Activated CD4-positive, alpha-beta T cell treated with anti-CD3 and anti-CD28 coated beads, Interleukin-2, amount 10 ng/mL, durations not matched to agents 24 days and 14 days (primary cell): ENCODE measurements at regions not wholly inside any gene's neighbourhood (a gene's known extent, or its start where the extent isn't known, plus 50 kb on each side); places are given as distances from the start of the nearest gene placed in this dataset.
"Not testable (repeated sequence)": the region's sequence is repeated elsewhere in the genome, so short reads cannot be mapped to it uniquely, and the experiment has no call there.

Experiments used
- DNase-seq: peaks from one replicate; pipeline ENCODE4 v3.0.0; 2022
- H3K27ac Mint-ChIP-seq: one replicate; pipeline ENCODE4 v1.8.0; 2022; ENCODE audit warnings: mild to moderate bottlenecking, mixed read lengths
- H3K27me3 Mint-ChIP-seq: one replicate; pipeline ENCODE4 v1.8.0; 2022; ENCODE audit warnings: mixed read lengths
- H3K36me3 Mint-ChIP-seq: one replicate; pipeline ENCODE4 v1.8.0; 2022; ENCODE audit warnings: low read depth, mild to moderate bottlenecking, mixed read lengths
- H3K4me1 Mint-ChIP-seq: one replicate; pipeline ENCODE4 v1.8.0; 2021; ENCODE audit warnings: mixed read lengths
- H3K4me3 Mint-ChIP-seq: one replicate; pipeline ENCODE4 v1.8.0; 2022; ENCODE audit warnings: mild to moderate bottlenecking, moderate library complexity, mixed read lengths
- H3K9me3 Mint-ChIP-seq: one replicate; pipeline ENCODE4 v1.8.0; 2021; ENCODE audit warnings: mixed read lengths
- intact Hi-C: fragments of 100-400 bp; cut with micrococcal nuclease; formaldehyde crosslinking; loops from one replicate; pipeline ENCODE4 v1.15.1; 2023

GRCh38 chr2:185578322-185578721 is 160.3 kb upstream of the FSIP2 start:
- Mint-ChIP-seq H3K27ac (no peak overlapping the region), H3K27me3 (no peaks in the 10 kb centered on the region), H3K4me3 (no peak overlapping the region), H3K4me1 (no peaks in the 10 kb centered on the region), H3K36me3 (no peaks in the 10 kb centered on the region), H3K9me3 (no peaks in the 10 kb centered on the region)
- intact Hi-C loops, result no loop called here
- no peak for DNase-seq

GRCh38 chr2:185583058-185583816 is 155.4 kb upstream of the FSIP2 start:
- Mint-ChIP-seq H3K4me1 (no peaks in the 10 kb centered on the region), H3K27ac (no peak overlapping the region), H3K36me3 (no peaks in the 10 kb centered on the region), H3K27me3 (no peaks in the 10 kb centered on the region), H3K9me3 (peaks cover 3% of the 10 kb centered on the region), H3K4me3 (no peak overlapping the region)
- intact Hi-C loops, result no loop called here
- no peak for DNase-seq

GRCh38 chr2:185585165-185585564 is 153.4 kb upstream of the FSIP2 start:
- H3K36me3 Mint-ChIP-seq, H3K4me3 Mint-ChIP-seq, H3K27ac Mint-ChIP-seq, intact Hi-C loops, H3K9me3 Mint-ChIP-seq, H3K27me3 Mint-ChIP-seq, DNase-seq, H3K4me1 Mint-ChIP-seq: not testable (repeated sequence)

- H3K27me3 Mint-ChIP-seq, intact Hi-C loops, DNase-seq, H3K4me1 Mint-ChIP-seq, H3K36me3 Mint-ChIP-seq, H3K27ac Mint-ChIP-seq, H3K4me3 Mint-ChIP-seq: not testable (repeated sequence)
- peaks cover 11% of the 10 kb centered on the region for H3K9me3 Mint-ChIP-seq
Observed at GRCh38 chr2:185591276-185591675, 147.3 kb upstream of the FSIP2 start.

- H3K27ac Mint-ChIP-seq, result no peak overlapping the region
- H3K27me3 Mint-ChIP-seq, result no peaks in the 10 kb centered on the region
Observed at GRCh38 chr2:185607945-185608344, 130.7 kb upstream of the FSIP2 start.

GRCh38 chr2:185608799-185609198 is 129.8 kb upstream of the FSIP2 start:
- no peak overlapping the region for H3K27ac Mint-ChIP-seq
- no peak overlapping the region for H3K4me3 Mint-ChIP-seq
- H3K27me3 Mint-ChIP-seq, result no peaks in the 10 kb centered on the region
- H3K9me3 Mint-ChIP-seq, result no peaks in the 10 kb centered on the region
- no peak for DNase-seq
- H3K36me3 Mint-ChIP-seq, result no peaks in the 10 kb centered on the region
- H3K4me1 Mint-ChIP-seq, result no peaks in the 10 kb centered on the region
- intact Hi-C loops, result no loop called here

More at GRCh38 chr2:185607945-185608344, 130.7 kb upstream of the FSIP2 start:
- no peak for DNase-seq
- Mint-ChIP-seq H3K4me3 (no peak overlapping the region), H3K36me3 (no peaks in the 10 kb centered on the region), H3K4me1 (no peaks in the 10 kb centered on the region), H3K9me3 (no peaks in the 10 kb centered on the region)
- intact Hi-C loops, result no loop called here

GRCh38 chr2:185610301-185610700 is 128.3 kb upstream of the FSIP2 start:
- Mint-ChIP-seq H3K36me3 (no peaks in the 10 kb centered on the region), H3K4me1 (no peaks in the 10 kb centered on the region), H3K27me3 (no peaks in the 10 kb centered on the region), H3K4me3 (no peak overlapping the region), H3K27ac (no peak overlapping the region), H3K9me3 (no peaks in the 10 kb centered on the region)
- intact Hi-C loops, result no loop called here
- no peak for DNase-seq

GRCh38 chr2:185618625-185619024 is 120.0 kb upstream of the FSIP2 start:
- intact Hi-C loops, result no loop called here
- no peaks in the 10 kb centered on the region for H3K36me3 Mint-ChIP-seq
- H3K27me3 Mint-ChIP-seq, result no peaks in the 10 kb centered on the region
- H3K9me3 Mint-ChIP-seq, result peaks cover 10% of the 10 kb centered on the region
- no peak for DNase-seq
- no peaks in the 10 kb centered on the region for H3K4me1 Mint-ChIP-seq
- no peak overlapping the region for H3K27ac Mint-ChIP-seq
- no peak overlapping the region for H3K4me3 Mint-ChIP-seq

GRCh38 chr2:185625604-185626003 is 113.0 kb upstream of the FSIP2 start:
- Mint-ChIP-seq H3K27me3 (no peaks in the 10 kb centered on the region), H3K4me1 (no peaks in the 10 kb centered on the region), H3K36me3 (no peaks in the 10 kb centered on the region), H3K9me3 (no peaks in the 10 kb centered on the region), H3K4me3 (no peak overlapping the region), H3K27ac (no peak overlapping the region)
- intact Hi-C loops, result no loop called here
- DNase-seq, result no peak

- no peak overlapping the region for H3K27ac Mint-ChIP-seq
- intact Hi-C loops, result no loop called here
- no peak for DNase-seq
- H3K4me1 Mint-ChIP-seq, result no peaks in the 10 kb centered on the region
- no peaks in the 10 kb centered on the region for H3K9me3 Mint-ChIP-seq
- H3K4me3 Mint-ChIP-seq, result no peak overlapping the region
- H3K36me3 Mint-ChIP-seq, result no peaks in the 10 kb centered on the region
- H3K27me3 Mint-ChIP-seq, result no peaks in the 10 kb centered on the region
Observed at GRCh38 chr2:185628985-185629384, 109.6 kb upstream of the FSIP2 start.

GRCh38 chr2:185633621-185634020 is 105.0 kb upstream of the FSIP2 start:
- DNase-seq, result no peak
- H3K36me3 Mint-ChIP-seq, result no peaks in the 10 kb centered on the region
- intact Hi-C loops, result no loop called here
- H3K9me3 Mint-ChIP-seq, result no peaks in the 10 kb centered on the region
- H3K4me3 Mint-ChIP-seq, result no peak overlapping the region
- no peaks in the 10 kb centered on the region for H3K27me3 Mint-ChIP-seq
- no peak overlapping the region for H3K27ac Mint-ChIP-seq
- no peaks in the 10 kb centered on the region for H3K4me1 Mint-ChIP-seq

GRCh38 chr2:185638771-185639170 is 99.8 kb upstream of the FSIP2 start:
- H3K4me3 Mint-ChIP-seq, result no peak overlapping the region

GRCh38 chr2:185640588-185640987 is 98.0 kb upstream of the FSIP2 start:
- intact Hi-C loops, result no loop called here
- Mint-ChIP-seq H3K27ac (no peak overlapping the region), H3K9me3 (no peaks in the 10 kb centered on the region), H3K4me1 (no peaks in the 10 kb centered on the region), H3K27me3 (no peaks in the 10 kb centered on the region), H3K36me3 (no peaks in the 10 kb centered on the region), H3K4me3 (no peak overlapping the region)
- no peak for DNase-seq

More at GRCh38 chr2:185638771-185639170, 99.8 kb upstream of the FSIP2 start:
- Mint-ChIP-seq H3K27ac (no peak overlapping the region), H3K36me3 (no peaks in the 10 kb centered on the region), H3K4me1 (no peaks in the 10 kb centered on the region), H3K27me3 (no peaks in the 10 kb centered on the region), H3K9me3 (no peaks in the 10 kb centered on the region)
- intact Hi-C loops, result no loop called here
- no peak for DNase-seq

- H3K9me3 Mint-ChIP-seq, result no peaks in the 10 kb centered on the region
- no peaks in the 10 kb centered on the region for H3K27me3 Mint-ChIP-seq
- H3K27ac Mint-ChIP-seq, result no peak overlapping the region
- intact Hi-C loops, result no loop called here
- H3K36me3 Mint-ChIP-seq, result no peaks in the 10 kb centered on the region
- no peaks in the 10 kb centered on the region for H3K4me1 Mint-ChIP-seq
- DNase-seq, result no peak
- no peak overlapping the region for H3K4me3 Mint-ChIP-seq
Observed at GRCh38 chr2:185643434-185643833, 95.2 kb upstream of the FSIP2 start.

- H3K4me3 Mint-ChIP-seq, result no peak overlapping the region
- H3K27ac Mint-ChIP-seq, result no peak overlapping the region
- no peak for DNase-seq
- intact Hi-C loops, result no loop called here
- no peaks in the 10 kb centered on the region for H3K36me3 Mint-ChIP-seq
- H3K9me3 Mint-ChIP-seq, result no peaks in the 10 kb centered on the region
- no peaks in the 10 kb centered on the region for H3K27me3 Mint-ChIP-seq
- H3K4me1 Mint-ChIP-seq, result no peaks in the 10 kb centered on the region
Observed at GRCh38 chr2:185644828-185645227, 93.8 kb upstream of the FSIP2 start.
